HCT116 (cell line): ENCODE measurements at regions not wholly inside any gene's neighbourhood (a gene's known extent, or its start where the extent isn't known, plus 50 kb on each side); places are given as distances from the start of the nearest gene placed in this dataset.

Experiments used
- ATAC-seq: fragments of 200-7000 bp; cut with Tn5 transposase; 2 replicates; pipeline ENCODE4 v1.9.1; 2020; ENCODE audit warnings: mild to moderate bottlenecking, moderate library complexity
- BruUV-seq: library from RNA; stranded (reverse); fragments of 400-500 nt; replicated peaks from 2 replicates; lab custom pipeline; 2021; lab: Mats Ljungman, UMichigan
- CTCF ChIA-PET: fragments of 300-600 bp; sonication (Branson Sonifier 250); formaldehyde crosslinking; loops from one replicate; lab custom pipeline; 2021; ENCODE audit warnings: antibody characterized with exemption; lab: Charles Lee
- POLR2A ChIA-PET: fragments of 300-600, 350-600 bp; sonication (Branson Sonifier 250); formaldehyde crosslinking; loops from one replicate; lab custom pipeline; 2021; ENCODE audit warnings: antibody characterized with exemption; lab: Charles Lee
- RAD21 ChIA-PET, 2 experiments: fragments of 300-600 bp; sonication (Branson Sonifier 250); formaldehyde crosslinking; loops; one replicate each; lab custom pipeline; 2023; ENCODE audit warnings: low total read pairs in 2 of 2; ENCODE audit not compliant: uncharacterized antibody in 2 of 2, unreplicated experiment in 2 of 2, low non-redundant PET in 1 of 2; lab: Charles Lee
- DNase-seq: peaks from one replicate; pipeline ENCODE4 v3.0.0-alpha.2; 2010; ENCODE audit warnings: low read depth, low spot score
- H2AFZ ChIP-seq: fragments of 200-600 bp; shearing (Covaris generic), sonication (generic); 2 replicates; pipeline ENCODE4 v1.6.1; 2017; ENCODE audit warnings: low read depth, mixed run types, mixed read lengths, antibody characterized with exemption, low read length; ENCODE audit not compliant: poor library complexity, severe bottlenecking
- H3K27ac ChIP-seq: 2 replicates; pipeline ENCODE4 v1.5.1; 2012; ENCODE audit warnings: low read depth, low read length
- H3K27me3 ChIP-seq: fragments of 200-600 bp; sonication (generic); 2 replicates; pipeline ENCODE4 v1.6.1; 2016; ENCODE audit warnings: mixed run types, low read length, mixed read lengths; ENCODE audit not compliant: insufficient read depth
- H3K36me3 ChIP-seq, 2 experiments: fragments of 200-500 bp in 1 of 2; fragments of 200-600 bp in 1 of 2; sonication (Bioruptor generic) in 1 of 2; sonication (generic) in 1 of 2; 2 replicates each; pipeline versions ENCODE4 v1.5.1 to v1.6.1; 2014 to 2016; ENCODE audit warnings: low read length in 2 of 2, inconsistent platforms in 1 of 2, mixed read lengths in 1 of 2, mixed run types in 1 of 2; ENCODE audit not compliant: insufficient read depth in 2 of 2, control insufficient read depth in 1 of 2
- H3K4me1 ChIP-seq, 2 experiments: fragments of 200-600 bp in 1 of 2; sonication (generic) in 1 of 2; 2 replicates each; pipeline versions ENCODE4 v1.5.1 to v1.6.1; 2012 to 2017; ENCODE audit warnings: low read length in 2 of 2, inconsistent platforms in 1 of 2, mild to moderate bottlenecking in 1 of 2, mixed read lengths in 1 of 2, mixed run types in 1 of 2, moderate library complexity in 1 of 2; ENCODE audit not compliant: insufficient read depth in 2 of 2, control insufficient read depth in 1 of 2
- H3K4me2 ChIP-seq: fragments of 200-600 bp; sonication (generic); 2 replicates; pipeline ENCODE4 v1.6.1; 2017; ENCODE audit warnings: mixed run types, low read length, mixed read lengths
- H3K4me3 ChIP-seq, 2 experiments: fragments of 200-600 bp in 1 of 2; sonication (generic) in 1 of 2; replicated peaks in 1 of 2; 2 replicates each; pipeline ENCODE4 v1.5.1; 2011 to 2016; ENCODE audit warnings: low read length in 2 of 2, control low read depth in 1 of 2, low read depth in 1 of 2, mild to moderate bottlenecking in 1 of 2, mixed read lengths in 1 of 2, mixed run types in 1 of 2
- H3K79me2 ChIP-seq: fragments of 200-600 bp; sonication (generic); 2 replicates; pipeline ENCODE4 v1.6.1; 2017; ENCODE audit warnings: mild to moderate bottlenecking, mixed run types, low read length, moderate library complexity, mixed read lengths; ENCODE audit not compliant: insufficient read depth
- H3K9ac ChIP-seq: fragments of 200-600 bp; sonication (generic); 2 replicates; pipeline ENCODE4 v1.6.1; 2016; ENCODE audit warnings: low read length, mixed read lengths
- H3K9me2 ChIP-seq: fragments of 200-600 bp; sonication (generic), shearing (Covaris generic); 2 replicates; pipeline ENCODE4 v1.6.1; 2017; ENCODE audit warnings: mixed run types, mild to moderate bottlenecking, moderate library complexity; ENCODE audit not compliant: insufficient read depth
- H3K9me3 ChIP-seq, 2 experiments: fragments of 200-500 bp in 1 of 2; fragments of 200-600 bp in 1 of 2; sonication (Bioruptor generic) in 1 of 2; sonication (generic) in 1 of 2; 2 replicates each; pipeline ENCODE4 v1.6.1; 2014 to 2017; ENCODE audit warnings: low read length in 2 of 2, mixed read lengths in 2 of 2, inconsistent platforms in 1 of 2, low read depth in 1 of 2, mild to moderate bottlenecking in 1 of 2, mixed run types in 1 of 2, moderate library complexity in 1 of 2; ENCODE audit not compliant: control insufficient read depth in 1 of 2, insufficient read depth in 1 of 2
- H4K20me1 ChIP-seq: fragments of 200-600 bp; sonication (generic), shearing (Covaris generic); 2 replicates; pipeline ENCODE4 v1.6.1; 2017; ENCODE audit warnings: mixed run types, mild to moderate bottlenecking, moderate library complexity; ENCODE audit not compliant: insufficient read depth
- EZH2 ChIP-seq: fragments of 200-600 bp; sonication (generic); IDR thresholded peaks from 2 replicates; pipeline ENCODE4 v1.6.1; 2017; ENCODE audit warnings: antibody characterized with exemption, mixed run types
- EZH2phosphoT487 ChIP-seq: fragments of 200-600 bp; IDR thresholded peaks from 2 replicates; pipeline ENCODE4 v1.6.1; 2018; ENCODE audit warnings: antibody characterized with exemption, borderline replicate concordance
- JUND ChIP-seq: IDR thresholded peaks from 2 replicates; pipeline ENCODE4 v1.6.1; 2012
- MAX ChIP-seq: IDR thresholded peaks from 2 replicates; pipeline ENCODE4 v1.6.1; 2012
- POLR2AphosphoS5 ChIP-seq: IDR thresholded peaks from 2 replicates; pipeline ENCODE4 v1.6.1; 2011; ENCODE audit warnings: mild to moderate bottlenecking, low read depth, low read length, moderate library complexity
- RAD21 ChIP-seq: IDR thresholded peaks from 2 replicates; pipeline ENCODE4 v1.6.1; 2012; ENCODE audit warnings: low read depth, mild to moderate bottlenecking
- ZFX ChIP-seq: fragments of 450-650 bp; IDR thresholded peaks from 2 replicates; pipeline ENCODE4 v1.6.1; 2017
- intact Hi-C: fragments of 100-400 bp; cut with micrococcal nuclease; formaldehyde crosslinking; loops from 2 replicates; pipeline ENCODE4 v1.10.0; 2022
- TF ChIP-seq, protein P1 (sequence below): IDR thresholded peaks from 2 replicates; pipeline ENCODE4 v1.6.1; 2012; ENCODE audit warnings: low read depth

DNA sequence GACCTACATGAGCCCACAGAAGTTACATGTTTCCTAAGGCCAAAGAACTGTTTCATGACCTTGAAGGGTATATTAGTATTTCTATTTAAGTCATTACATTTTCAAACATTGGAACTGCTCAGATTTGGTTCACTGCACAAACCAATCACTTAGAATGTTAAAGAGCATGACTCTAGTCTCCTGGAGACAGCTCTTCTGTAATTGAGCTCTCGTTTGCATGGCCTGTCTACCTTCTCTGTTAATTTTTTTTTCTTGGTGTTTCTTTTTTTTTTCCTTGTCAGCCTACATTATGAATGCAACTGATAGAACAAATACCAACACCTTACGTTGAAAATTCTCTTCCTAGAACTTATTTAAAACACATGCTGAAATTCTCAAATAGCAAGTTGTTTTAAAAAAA is 860.2 kb upstream of the MAP3K7 start:
- no peak overlapping the region for H3K4me3 ChIP-seq
- no peaks in the 10 kb centered on the region for H3K9me2 ChIP-seq
- POLR2A ChIA-PET = no interaction called here
- no peak overlapping the region for H3K9ac ChIP-seq
- TF ChIP-seq MAX = no peak
- TF ChIP-seq RAD21 = no peak
- TF ChIP-seq JUND = no peak
- no peak for TF ChIP-seq POLR2AphosphoS5
- TF ChIP-seq ZFX = no peak
- no peak for TF ChIP-seq EZH2
- TF ChIP-seq, protein P1, sequence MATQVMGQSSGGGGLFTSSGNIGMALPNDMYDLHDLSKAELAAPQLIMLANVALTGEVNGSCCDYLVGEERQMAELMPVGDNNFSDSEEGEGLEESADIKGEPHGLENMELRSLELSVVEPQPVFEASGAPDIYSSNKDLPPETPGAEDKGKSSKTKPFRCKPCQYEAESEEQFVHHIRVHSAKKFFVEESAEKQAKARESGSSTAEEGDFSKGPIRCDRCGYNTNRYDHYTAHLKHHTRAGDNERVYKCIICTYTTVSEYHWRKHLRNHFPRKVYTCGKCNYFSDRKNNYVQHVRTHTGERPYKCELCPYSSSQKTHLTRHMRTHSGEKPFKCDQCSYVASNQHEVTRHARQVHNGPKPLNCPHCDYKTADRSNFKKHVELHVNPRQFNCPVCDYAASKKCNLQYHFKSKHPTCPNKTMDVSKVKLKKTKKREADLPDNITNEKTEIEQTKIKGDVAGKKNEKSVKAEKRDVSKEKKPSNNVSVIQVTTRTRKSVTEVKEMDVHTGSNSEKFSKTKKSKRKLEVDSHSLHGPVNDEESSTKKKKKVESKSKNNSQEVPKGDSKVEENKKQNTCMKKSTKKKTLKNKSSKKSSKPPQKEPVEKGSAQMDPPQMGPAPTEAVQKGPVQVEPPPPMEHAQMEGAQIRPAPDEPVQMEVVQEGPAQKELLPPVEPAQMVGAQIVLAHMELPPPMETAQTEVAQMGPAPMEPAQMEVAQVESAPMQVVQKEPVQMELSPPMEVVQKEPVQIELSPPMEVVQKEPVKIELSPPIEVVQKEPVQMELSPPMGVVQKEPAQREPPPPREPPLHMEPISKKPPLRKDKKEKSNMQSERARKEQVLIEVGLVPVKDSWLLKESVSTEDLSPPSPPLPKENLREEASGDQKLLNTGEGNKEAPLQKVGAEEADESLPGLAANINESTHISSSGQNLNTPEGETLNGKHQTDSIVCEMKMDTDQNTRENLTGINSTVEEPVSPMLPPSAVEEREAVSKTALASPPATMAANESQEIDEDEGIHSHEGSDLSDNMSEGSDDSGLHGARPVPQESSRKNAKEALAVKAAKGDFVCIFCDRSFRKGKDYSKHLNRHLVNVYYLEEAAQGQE = no peak
- no peak for TF ChIP-seq EZH2phosphoT487
- TF ChIP-seq, all 23 proteins: peak for 0
- Histone ChIP-seq H3K4me1 (no peaks in the 10 kb centered on the region), H2AFZ (no peak overlapping the region), H3K36me3 (no peaks in the 10 kb centered on the region), H3K79me2 (no peaks in the 10 kb centered on the region), H4K20me1 (no peaks in the 10 kb centered on the region), H3K27me3 (no peaks in the 10 kb centered on the region), H3K9me3 (peaks cover 7 to 20% of the 10 kb centered on the region in 2 experiments; a peak in 3 of 4 replicates), H3K4me2 (no peak overlapping the region), H3K27ac (no peak overlapping the region)
- ATAC-seq = no peak
- no peak for DNase-seq
- RAD21 ChIA-PET = no interaction called here
- BruUV-seq = no TSS peak
- CTCF ChIA-PET = no interaction called here
- intact Hi-C loops = no loop called here
